Astrocyte (in vitro differentiated cells and primary cell): ENCODE measurements at regions not wholly inside any gene's neighbourhood (a gene's known extent, or its start where the extent isn't known, plus 50 kb on each side); places are given as distances from the start of the nearest gene placed in this dataset.

Experiments
- CTCF ChIP-seq: IDR thresholded peaks from 2 replicates; pipeline ENCODE4 v1.5.1; 2011; ENCODE audit warnings: low read depth, mild to moderate bottlenecking, inconsistent platforms, low read length, moderate library complexity; ENCODE audit not compliant: insufficient read depth
- EZH2 ChIP-seq: IDR thresholded peaks from 2 replicates; pipeline ENCODE4 v1.6.1; 2012; ENCODE audit warnings: mild to moderate bottlenecking, low read length, inconsistent platforms; ENCODE audit not compliant: insufficient read depth

GRCh38 chr5:1685066-1685465 is 114.6 kb downstream of the MRPL36 start:
- TF ChIP-seq CTCF (no peak), EZH2 (no peak)
